ENCODE measurements at regions not wholly inside any gene's neighbourhood (a gene's known extent, or its start where the extent isn't known, plus 50 kb on each side); places are given as distances from the start of the nearest gene placed in this dataset.
A peak's percentile ranks its signal among the peaks of the same experiment; 100 is the strongest.

- TF ChIP-seq CTCF (IDR thresholded peaks at IDR 0.05) = no peak
- no peak for TF ChIP-seq POLR2A (IDR thresholded peaks at IDR 0.05)
- TF ChIP-seq POLR2AphosphoS5 (IDR thresholded peaks at IDR 0.05) = peak; percentile 34
Observed at GRCh38 chr9:89891591-89892304, 286.9 kb downstream of the GADD45G start.
